ENCODE measurements at regions not wholly inside any gene's neighbourhood (a gene's known extent, or its start where the extent isn't known, plus 50 kb on each side); places are given as distances from the start of the nearest gene placed in this dataset.

GRCh38 chr14:41960281-41960680 is 353.6 kb downstream of the LRFN5 start:
- ATAC-seq (ENCODE audit: low read depth) (no peak), DNase-seq (ENCODE audit: low spot score in 2 of 2) (no peak)
- H3K27me3 Mint-ChIP-seq: no peaks in the 10 kb centered on the region
- no peaks in the 10 kb centered on the region for H3K36me3 Mint-ChIP-seq
- H3K27ac Mint-ChIP-seq: no peak overlapping the region
- no peak overlapping the region for H3K4me3 Mint-ChIP-seq
- no peaks in the 10 kb centered on the region for H3K4me1 Mint-ChIP-seq
- H3K9me3 Mint-ChIP-seq: no peaks in the 10 kb centered on the region

- Mint-ChIP-seq H3K4me1 (no peaks in the 10 kb centered on the region), H3K9me3 (no peaks in the 10 kb centered on the region), H3K27ac (no peak overlapping the region), H3K36me3 (no peaks in the 10 kb centered on the region), H3K4me3 (no peak overlapping the region), H3K27me3 (no peaks in the 10 kb centered on the region)
- DNase-seq (ENCODE audit: low spot score in 2 of 2) (no peak), ATAC-seq (ENCODE audit: low read depth) (no peak)
Observed at GRCh38 chr14:41957459-41957858, 350.8 kb downstream of the LRFN5 start.

Data from memory B cell (primary cell).